Sigmoid colon (tissue), 4 donors: ENCODE measurements at regions not wholly inside any gene's neighbourhood (a gene's known extent, or its start where the extent isn't known, plus 50 kb on each side); places are given as distances from the start of the nearest gene placed in this dataset.

Experiments used
- POLR2AphosphoS5 ChIP-seq, 4 donors: sonication (generic); formaldehyde crosslinking; IDR thresholded peaks; one replicate each; pipeline ENCODE4 v1.6.1; 2017; ENCODE audit warnings: antibody characterized with exemption in 4 of 4
- TF ChIP-seq, protein P1 (sequence below), 4 experiments: fragments of 450-650 bp in 3 of 4; fragments of 200-600 bp in 1 of 4; IDR thresholded peaks; one replicate each; pipeline ENCODE4 v1.5.1; 2016 to 2019; ENCODE audit warnings: antibody characterized with exemption in 4 of 4, mild to moderate bottlenecking in 3 of 4, moderate library complexity in 2 of 4

DNA sequence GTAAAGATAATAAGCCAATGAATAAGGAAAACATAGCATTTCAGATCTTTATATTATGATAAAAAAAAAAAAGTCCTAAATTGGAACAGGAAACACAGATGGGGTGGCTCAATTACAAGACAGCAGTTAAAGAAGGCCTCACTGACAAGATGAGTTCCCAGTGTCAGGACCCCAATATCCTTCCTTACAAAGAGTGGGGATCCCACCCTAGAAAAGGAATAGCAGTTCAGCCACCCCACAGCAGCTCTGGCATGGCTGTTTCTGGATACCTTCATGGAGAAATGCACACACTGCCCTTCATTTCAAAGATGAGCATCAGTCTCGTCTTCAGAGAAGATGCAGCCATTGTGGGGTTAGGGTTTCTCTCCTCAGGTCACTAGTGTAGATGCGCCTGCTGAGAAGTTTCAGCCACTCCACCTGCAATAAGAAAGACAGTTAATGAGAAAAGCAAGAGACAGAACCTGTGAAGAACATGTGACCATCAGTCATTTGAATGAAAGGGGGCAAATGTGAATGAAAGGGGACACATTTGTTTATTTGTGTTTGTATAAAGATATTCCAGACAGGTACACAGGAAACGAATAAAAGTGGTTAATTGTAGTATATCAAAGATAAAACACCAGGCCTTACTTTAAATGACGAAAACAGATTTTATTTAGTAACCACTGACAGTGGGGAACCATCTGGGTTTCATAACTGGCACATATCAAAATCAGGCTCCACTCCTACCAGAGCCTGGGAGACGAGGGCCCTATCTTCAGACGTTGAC is 121.3 kb upstream of the PRSS16 start:
- TF ChIP-seq, protein P1, sequence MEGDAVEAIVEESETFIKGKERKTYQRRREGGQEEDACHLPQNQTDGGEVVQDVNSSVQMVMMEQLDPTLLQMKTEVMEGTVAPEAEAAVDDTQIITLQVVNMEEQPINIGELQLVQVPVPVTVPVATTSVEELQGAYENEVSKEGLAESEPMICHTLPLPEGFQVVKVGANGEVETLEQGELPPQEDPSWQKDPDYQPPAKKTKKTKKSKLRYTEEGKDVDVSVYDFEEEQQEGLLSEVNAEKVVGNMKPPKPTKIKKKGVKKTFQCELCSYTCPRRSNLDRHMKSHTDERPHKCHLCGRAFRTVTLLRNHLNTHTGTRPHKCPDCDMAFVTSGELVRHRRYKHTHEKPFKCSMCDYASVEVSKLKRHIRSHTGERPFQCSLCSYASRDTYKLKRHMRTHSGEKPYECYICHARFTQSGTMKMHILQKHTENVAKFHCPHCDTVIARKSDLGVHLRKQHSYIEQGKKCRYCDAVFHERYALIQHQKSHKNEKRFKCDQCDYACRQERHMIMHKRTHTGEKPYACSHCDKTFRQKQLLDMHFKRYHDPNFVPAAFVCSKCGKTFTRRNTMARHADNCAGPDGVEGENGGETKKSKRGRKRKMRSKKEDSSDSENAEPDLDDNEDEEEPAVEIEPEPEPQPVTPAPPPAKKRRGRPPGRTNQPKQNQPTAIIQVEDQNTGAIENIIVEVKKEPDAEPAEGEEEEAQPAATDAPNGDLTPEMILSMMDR (IDR thresholded peaks at IDR 0.05), result no peak
- TF ChIP-seq POLR2AphosphoS5 (IDR thresholded peaks at IDR 0.05), result no peak
